Osteoblast (primary cell): ENCODE measurements at regions not wholly inside any gene's neighbourhood (a gene's known extent, or its start where the extent isn't known, plus 50 kb on each side); places are given as distances from the start of the nearest gene placed in this dataset.
A peak's percentile ranks its signal among the peaks of the same experiment; 100 is the strongest.

Source experiments
- DNase-seq: peaks from one replicate; pipeline ENCODE4 v3.0.0; 2011; ENCODE audit warnings: low spot score, mixed read lengths; ENCODE audit not compliant: insufficient read length; ENCODE audit errors: missing footprints
- H2AFZ ChIP-seq: 2 replicates; pipeline ENCODE4 v1.6.0; 2011; ENCODE audit warnings: mild to moderate bottlenecking, low read length
- H3K27ac ChIP-seq: 2 replicates; pipeline ENCODE4 v1.5.1; 2011; ENCODE audit warnings: mild to moderate bottlenecking, low read depth, low read length, moderate library complexity
- H3K27me3 ChIP-seq: 2 replicates; pipeline ENCODE4 v1.6.0; 2012; ENCODE audit warnings: mild to moderate bottlenecking, control low read depth, inconsistent platforms, low read length, moderate library complexity; ENCODE audit not compliant: insufficient read depth
- H3K36me3 ChIP-seq: 2 replicates; pipeline ENCODE4 v1.5.1; 2011; ENCODE audit warnings: mild to moderate bottlenecking, low read length, control low read depth, moderate library complexity; ENCODE audit not compliant: insufficient read depth
- H3K4me1 ChIP-seq: 2 replicates; pipeline ENCODE4 v1.5.1; 2011; ENCODE audit warnings: mild to moderate bottlenecking, low read length, control low read depth, moderate library complexity; ENCODE audit not compliant: insufficient read depth
- H3K4me2 ChIP-seq: 2 replicates; pipeline ENCODE4 v1.6.0; 2011; ENCODE audit warnings: mild to moderate bottlenecking, low read length; ENCODE audit not compliant: insufficient read depth
- H3K4me3 ChIP-seq: fragments of 200-600 bp; sonication (generic); 3 replicates; pipeline ENCODE4 v1.5.1; 2012; ENCODE audit warnings: mild to moderate bottlenecking, low read length, inconsistent platforms; ENCODE audit not compliant: insufficient read depth
- H3K79me2 ChIP-seq: 2 replicates; pipeline ENCODE4 v1.6.0; 2012; ENCODE audit warnings: mild to moderate bottlenecking, low read length, control low read depth, inconsistent platforms; ENCODE audit not compliant: insufficient read depth
- H3K9me3 ChIP-seq: 2 replicates; pipeline ENCODE4 v1.5.1; 2011; ENCODE audit warnings: low read depth, low read length, control low read depth
- H4K20me1 ChIP-seq: 2 replicates; pipeline ENCODE4 v1.6.0; 2012; ENCODE audit warnings: mild to moderate bottlenecking, low read length, control low read depth; ENCODE audit not compliant: insufficient read depth
- TF ChIP-seq, protein P1 (sequence below): IDR thresholded peaks from 2 replicates; pipeline ENCODE4 v1.5.1; 2011; ENCODE audit warnings: mild to moderate bottlenecking, low read depth, low read length, moderate library complexity; ENCODE audit errors: extremely low read depth

DNA sequence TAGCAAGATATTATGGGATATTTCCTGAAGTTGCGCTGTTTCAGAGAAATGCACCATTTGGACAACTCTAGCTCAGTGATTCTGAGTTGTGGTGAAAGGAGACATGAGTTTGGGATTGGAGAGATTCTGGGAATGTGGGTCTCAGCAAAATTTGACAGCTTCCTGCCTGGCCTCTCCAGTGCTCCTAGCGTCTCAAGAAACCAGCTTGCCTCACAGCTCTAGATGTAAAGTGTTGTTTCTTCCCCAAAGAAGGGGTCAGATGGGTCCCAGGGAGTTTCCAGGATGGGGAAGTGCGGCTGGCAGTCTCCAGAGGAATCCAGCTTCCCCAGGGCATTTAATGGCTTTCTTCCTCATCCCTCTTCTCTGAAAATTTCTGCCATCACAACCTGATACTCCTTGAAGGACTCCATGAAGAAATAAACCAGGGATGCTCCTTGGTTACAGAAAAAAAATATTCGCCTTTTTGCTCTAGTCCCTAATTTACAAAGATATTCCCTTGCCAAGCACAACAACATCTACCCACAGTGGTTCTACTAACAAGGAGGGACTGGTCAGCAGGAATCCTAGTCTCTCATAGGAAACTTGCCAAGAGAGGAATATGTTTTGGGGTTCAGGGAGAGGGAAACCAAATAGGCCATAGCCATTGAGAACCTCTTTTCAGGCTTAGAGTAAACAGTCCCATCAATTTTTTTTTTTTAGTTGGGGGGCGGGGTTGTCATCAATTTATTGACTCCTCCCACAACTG is 185.4 kb upstream of the E2F8 start:
- Histone ChIP-seq H3K4me3 (no peak overlapping the region), H3K4me1 (peaks cover 30% of the 10 kb centered on the region), H4K20me1 (no peaks in the 10 kb centered on the region), H3K27me3 (no peaks in the 10 kb centered on the region), H3K36me3 (no peaks in the 10 kb centered on the region), H3K4me2 (peak overlapping the region; percentile 29), H3K27ac (no peak overlapping the region), H3K79me2 (no peaks in the 10 kb centered on the region), H2AFZ (peak overlapping the region; percentile 18), H3K9me3 (no peaks in the 10 kb centered on the region)
- TF ChIP-seq, protein P1, sequence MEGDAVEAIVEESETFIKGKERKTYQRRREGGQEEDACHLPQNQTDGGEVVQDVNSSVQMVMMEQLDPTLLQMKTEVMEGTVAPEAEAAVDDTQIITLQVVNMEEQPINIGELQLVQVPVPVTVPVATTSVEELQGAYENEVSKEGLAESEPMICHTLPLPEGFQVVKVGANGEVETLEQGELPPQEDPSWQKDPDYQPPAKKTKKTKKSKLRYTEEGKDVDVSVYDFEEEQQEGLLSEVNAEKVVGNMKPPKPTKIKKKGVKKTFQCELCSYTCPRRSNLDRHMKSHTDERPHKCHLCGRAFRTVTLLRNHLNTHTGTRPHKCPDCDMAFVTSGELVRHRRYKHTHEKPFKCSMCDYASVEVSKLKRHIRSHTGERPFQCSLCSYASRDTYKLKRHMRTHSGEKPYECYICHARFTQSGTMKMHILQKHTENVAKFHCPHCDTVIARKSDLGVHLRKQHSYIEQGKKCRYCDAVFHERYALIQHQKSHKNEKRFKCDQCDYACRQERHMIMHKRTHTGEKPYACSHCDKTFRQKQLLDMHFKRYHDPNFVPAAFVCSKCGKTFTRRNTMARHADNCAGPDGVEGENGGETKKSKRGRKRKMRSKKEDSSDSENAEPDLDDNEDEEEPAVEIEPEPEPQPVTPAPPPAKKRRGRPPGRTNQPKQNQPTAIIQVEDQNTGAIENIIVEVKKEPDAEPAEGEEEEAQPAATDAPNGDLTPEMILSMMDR = no peak
- peak; percentile 62 for DNase-seq

DNA sequence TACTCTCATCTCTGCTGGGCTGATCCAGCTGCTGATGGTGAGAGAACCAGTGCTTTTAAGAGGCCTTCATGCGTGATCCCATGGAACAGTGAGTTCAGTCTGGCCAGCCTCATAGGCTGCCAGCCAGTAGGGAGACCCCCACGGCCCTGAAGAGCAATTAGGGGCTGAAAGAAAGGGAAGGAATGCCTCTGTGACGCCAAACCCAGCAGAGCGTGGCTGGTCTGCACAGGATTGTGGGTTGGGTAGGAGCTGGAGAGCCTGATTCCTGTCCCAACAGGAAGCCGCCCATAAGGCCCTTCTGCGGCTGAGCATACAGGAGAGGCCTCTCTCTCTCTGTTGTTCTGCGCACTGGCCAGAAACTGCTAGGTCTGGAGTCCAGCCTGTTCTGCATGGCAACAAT is 181.5 kb upstream of the E2F8 start:
- no peak overlapping the region for H3K27ac ChIP-seq

DNA sequence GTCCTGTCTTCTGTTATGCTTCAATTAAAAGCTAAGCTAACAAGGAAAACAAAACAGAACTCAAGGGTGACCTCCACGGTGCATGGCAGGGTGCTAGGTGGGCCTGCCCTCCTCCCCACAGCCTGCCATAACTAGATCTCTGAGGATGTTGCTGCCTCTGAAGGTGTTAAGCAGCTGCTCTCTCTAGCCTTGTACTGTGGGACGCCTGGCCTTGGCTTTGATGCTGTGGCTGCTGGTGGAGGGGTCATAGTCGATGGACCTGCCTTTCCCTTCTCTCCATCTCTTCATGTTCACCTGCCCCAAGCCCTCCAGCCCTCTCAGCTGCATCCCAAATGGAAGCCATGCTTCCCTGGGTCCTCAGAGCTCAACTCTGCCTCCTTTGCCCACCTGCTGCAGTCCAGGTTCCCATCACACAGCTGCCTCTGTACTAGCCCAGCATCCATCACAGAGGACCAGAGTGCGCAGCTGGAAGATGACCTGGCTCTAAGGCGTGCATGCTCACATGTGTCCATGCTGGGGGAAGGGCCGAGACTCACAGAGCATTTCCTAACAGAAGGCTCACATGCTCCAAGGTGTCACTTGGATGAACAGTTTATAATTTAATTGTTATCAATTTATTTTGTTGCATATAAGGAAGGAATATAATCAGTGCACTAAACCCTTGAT is 180.3 kb upstream of the E2F8 start:
- no peak overlapping the region for H3K27ac ChIP-seq
- no peak for DNase-seq
- H3K4me1 ChIP-seq = peaks cover 22% of the 10 kb centered on the region
- TF ChIP-seq, protein P1 = no peak
- H4K20me1 ChIP-seq = no peaks in the 10 kb centered on the region
- H3K4me2 ChIP-seq = no peak overlapping the region
- no peak overlapping the region for H3K4me3 ChIP-seq
- H3K36me3 ChIP-seq = no peaks in the 10 kb centered on the region
- no peaks in the 10 kb centered on the region for H3K27me3 ChIP-seq
- H3K9me3 ChIP-seq = no peaks in the 10 kb centered on the region
- no peaks in the 10 kb centered on the region for H3K79me2 ChIP-seq
- no peak overlapping the region for H2AFZ ChIP-seq

More for the DNA sequence above, 181.5 kb upstream of the E2F8 start:
- Histone ChIP-seq H2AFZ (no peak overlapping the region), H3K79me2 (no peaks in the 10 kb centered on the region), H3K4me2 (no peak overlapping the region), H3K4me1 (peaks cover 34% of the 10 kb centered on the region), H4K20me1 (no peaks in the 10 kb centered on the region), H3K36me3 (no peaks in the 10 kb centered on the region), H3K9me3 (no peaks in the 10 kb centered on the region), H3K27me3 (no peaks in the 10 kb centered on the region), H3K4me3 (no peak overlapping the region)
- TF ChIP-seq, protein P1 = no peak
- DNase-seq = no peak

DNA sequence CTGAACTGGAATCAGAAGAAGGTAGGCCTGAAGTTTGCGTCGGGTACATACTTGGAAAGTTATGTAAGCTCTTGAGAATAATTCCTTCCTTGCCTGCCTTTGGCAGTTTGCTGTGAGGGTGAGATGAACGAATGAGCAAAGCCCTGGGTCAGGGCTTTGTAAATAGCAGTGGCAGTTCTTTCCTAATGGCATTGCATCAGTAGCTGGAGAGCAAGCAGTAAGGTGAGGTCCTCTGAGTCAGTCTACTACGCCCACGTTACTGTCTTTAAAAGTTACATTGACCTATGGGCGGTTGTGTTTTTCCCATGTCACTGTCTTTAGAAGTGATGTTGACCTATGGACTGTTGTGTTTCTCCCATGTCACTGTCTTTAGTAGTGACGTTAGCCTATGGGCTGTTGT is 179.1 kb upstream of the E2F8 start:
- H3K36me3 ChIP-seq = no peaks in the 10 kb centered on the region
- H3K9me3 ChIP-seq = no peaks in the 10 kb centered on the region
- no peak overlapping the region for H2AFZ ChIP-seq
- peak overlapping the region; percentile 44 for H3K27ac ChIP-seq
- H3K4me3 ChIP-seq = peak overlapping the region; percentile 11
- H3K79me2 ChIP-seq = no peaks in the 10 kb centered on the region
- no peaks in the 10 kb centered on the region for H4K20me1 ChIP-seq
- no peak for DNase-seq
- TF ChIP-seq, protein P1 = no peak
- peaks cover 19% of the 10 kb centered on the region for H3K4me1 ChIP-seq
- H3K4me2 ChIP-seq = peak overlapping the region; percentile 59
- H3K27me3 ChIP-seq = no peaks in the 10 kb centered on the region
